HepG2 (cell line): ENCODE measurements at regions not wholly inside any gene's neighbourhood (a gene's known extent, or its start where the extent isn't known, plus 50 kb on each side); places are given as distances from the start of the nearest gene placed in this dataset.

Experiments used
- ATAC-seq: fragments of 200-7000 bp; cut with Tn5 transposase; 3 replicates; pipeline ENCODE4 v1.9.1; 2020; ENCODE audit warnings: mild to moderate bottlenecking, moderate library complexity
- BruUV-seq: library from RNA; stranded (reverse); fragments of 400-500 nt; replicated peaks from 2 replicates; lab custom pipeline; 2021; lab: Mats Ljungman, UMichigan
- CTCF ChIA-PET: fragments of 300-600 bp; formaldehyde crosslinking; extraction: SDS; loops from one replicate; lab custom pipeline; 2021; ENCODE audit warnings: low total read pairs, inconsistent platforms, low intra/inter-chr PET ratio; lab: Yijun Ruan, JAX
- POLR2A ChIA-PET: fragments of 350-600 bp; sonication (Branson Sonifier 250); formaldehyde crosslinking; loops from one replicate; lab custom pipeline; 2020; ENCODE audit warnings: antibody characterized with exemption, inconsistent platforms; lab: Yijun Ruan, JAX
- DNase-seq: peaks from one replicate; pipeline ENCODE4 v3.0.0-alpha.2; 2015; ENCODE audit warnings: low spot score
- FAIRE-seq: peaks from 3 replicates; lab custom pipeline; 2011; peaks lifted over from hg19 to GRCh38; lab: Jason Lieb, UNC
- H2AFZ ChIP-seq: one replicate; pipeline ENCODE4 v1.6.1; 2011; ENCODE audit warnings: low read length, inconsistent platforms
- H3K27ac ChIP-seq: fragments of 300-600 bp; 3 replicates; pipeline ENCODE4 v1.8.0; 2011; ENCODE audit warnings: mixed run types, mild to moderate bottlenecking, mixed read lengths, low read length, inconsistent platforms; ENCODE audit not compliant: insufficient read depth; ENCODE audit errors: extremely low read length
- H3K27me3 ChIP-seq, 2 experiments: fragments of 200-600 bp in 1 of 2; 2 replicates in 1 of 2; 3 replicates in 1 of 2; pipeline versions ENCODE4 v1.6.0 to v1.8.0; 2011; ENCODE audit warnings: low read length in 2 of 2, mild to moderate bottlenecking in 2 of 2, moderate library complexity in 2 of 2, inconsistent platforms in 1 of 2; ENCODE audit not compliant: insufficient read depth in 2 of 2, control insufficient read depth in 1 of 2
- H3K36me3 ChIP-seq, 2 experiments: fragments of 200-600 bp in 1 of 2; replicated peaks in 1 of 2; 2 replicates in 1 of 2; 3 replicates in 1 of 2; pipeline versions ENCODE4 v1.5.1 to v1.8.0; 2011; ENCODE audit warnings: low read length in 2 of 2, inconsistent platforms in 1 of 2; ENCODE audit not compliant: insufficient read depth in 2 of 2, control insufficient read depth in 1 of 2
- H3K4me1 ChIP-seq: 2 replicates; pipeline ENCODE4 v1.5.1; 2012; ENCODE audit warnings: low read length, inconsistent platforms; ENCODE audit not compliant: insufficient read depth
- H3K4me2 ChIP-seq: 2 replicates; pipeline ENCODE4 v1.6.0; 2011; ENCODE audit warnings: low read depth, low read length, inconsistent platforms
- H3K4me3 ChIP-seq, 3 experiments: fragments of 200-600 bp in 1 of 3; sonication (generic), shearing (Covaris generic) in 1 of 3; replicated peaks in 1 of 3; 2 replicates each; pipeline ENCODE4 v1.5.1; 2011 to 2016; ENCODE audit warnings: low read length in 3 of 3, inconsistent platforms in 2 of 3, low read depth in 2 of 3, mild to moderate bottlenecking in 2 of 3, control low read depth in 1 of 3, mixed read lengths in 1 of 3; ENCODE audit not compliant: insufficient read depth in 1 of 3
- H3K79me2 ChIP-seq: one replicate; pipeline ENCODE4 v1.6.1; 2011; ENCODE audit warnings: low read length, inconsistent platforms; ENCODE audit not compliant: insufficient read depth
- H3K9ac ChIP-seq: 2 replicates; pipeline ENCODE4 v1.6.0; 2011; ENCODE audit warnings: mild to moderate bottlenecking, low read depth, low read length, inconsistent platforms; ENCODE audit not compliant: insufficient read depth
- H3K9me3 ChIP-seq: 2 replicates; pipeline ENCODE4 v1.5.1; 2012; ENCODE audit warnings: mild to moderate bottlenecking, low read length
- H4K20me1 ChIP-seq: 2 replicates; pipeline ENCODE4 v1.6.0; 2011; ENCODE audit warnings: inconsistent platforms, mild to moderate bottlenecking, low read length, moderate library complexity; ENCODE audit not compliant: insufficient read depth
- CBX5 ChIP-seq: sonication (generic); formaldehyde crosslinking; IDR thresholded peaks from 2 replicates; pipeline ENCODE4 v1.4.0; 2020; ENCODE audit warnings: missing genetic modification reagents, borderline replicate concordance
- HNRNPUL1 ChIP-seq: fragments of 200-400 bp; formaldehyde crosslinking; IDR thresholded peaks from 2 replicates; pipeline ENCODE4 v1.6.1; 2017; ENCODE audit warnings: low read depth, mild to moderate bottlenecking, low read length, moderate library complexity
- MZF1 ChIP-seq: sonication (generic); formaldehyde crosslinking; IDR thresholded peaks from 2 replicates; pipeline ENCODE4 v1.8.1; 2023; ENCODE audit warnings: mild to moderate bottlenecking, missing genetic modification reagents, borderline replicate concordance
- PCBP1 ChIP-seq: fragments of 200-400 bp; formaldehyde crosslinking; IDR thresholded peaks from 2 replicates; pipeline ENCODE4 v1.6.1; 2017; ENCODE audit warnings: mild to moderate bottlenecking, low read depth, low read length, borderline replicate concordance
- PHF8 ChIP-seq: sonication (generic); formaldehyde crosslinking; IDR thresholded peaks from 2 replicates; pipeline ENCODE4 v1.5.0; 2020; ENCODE audit warnings: missing genetic modification reagents
- ZNF556 ChIP-seq: sonication (generic); formaldehyde crosslinking; IDR thresholded peaks from 2 replicates; pipeline ENCODE4 v1.4.0; 2020; ENCODE audit warnings: mild to moderate bottlenecking, missing genetic modification reagents, borderline replicate concordance
- ZNF777 ChIP-seq: sonication (generic); formaldehyde crosslinking; IDR thresholded peaks from 2 replicates; pipeline ENCODE4 v1.4.0; 2020; ENCODE audit warnings: missing genetic modification reagents
- WGBS: methylation state at CpG from one replicate; pipeline ENCODE4 v1.1.6; 2017; ENCODE audit warnings: low lambda C conversion rate; 5-methylcytosine and 5-hydroxymethylcytosine counted together
- in situ Hi-C: cut with HindIII; loops from 2 replicates; pipeline ENCODE4 v1.10.0; 2017; ENCODE audit warnings: low pct_unique_long_range_greater_than_20kb; ENCODE audit not compliant: extremely low pct_ligation_motif_present
- intact Hi-C: fragments of 100-400 bp; cut with micrococcal nuclease; formaldehyde crosslinking; loops from one replicate; pipeline ENCODE4 v1.10.0; 2022; ENCODE audit not compliant: unreplicated experiment
- TF ChIP-seq, protein P1 (sequence below): sonication (generic); formaldehyde crosslinking; IDR thresholded peaks from 2 replicates; pipeline ENCODE4 v1.5.0; 2020; ENCODE audit warnings: mild to moderate bottlenecking, low read depth, missing genetic modification reagents, borderline replicate concordance
- TF ChIP-seq, protein P2 (sequence below), 2 experiments: sonication (generic) in 1 of 2; formaldehyde crosslinking in 1 of 2; IDR thresholded peaks; 2 replicates each; pipeline versions ENCODE4 v1.4.0 to v1.6.1; 2016 to 2020; ENCODE audit warnings: borderline replicate concordance in 1 of 2, low read depth in 1 of 2, mild to moderate bottlenecking in 1 of 2, missing genetic modification reagents in 1 of 2

DNA sequence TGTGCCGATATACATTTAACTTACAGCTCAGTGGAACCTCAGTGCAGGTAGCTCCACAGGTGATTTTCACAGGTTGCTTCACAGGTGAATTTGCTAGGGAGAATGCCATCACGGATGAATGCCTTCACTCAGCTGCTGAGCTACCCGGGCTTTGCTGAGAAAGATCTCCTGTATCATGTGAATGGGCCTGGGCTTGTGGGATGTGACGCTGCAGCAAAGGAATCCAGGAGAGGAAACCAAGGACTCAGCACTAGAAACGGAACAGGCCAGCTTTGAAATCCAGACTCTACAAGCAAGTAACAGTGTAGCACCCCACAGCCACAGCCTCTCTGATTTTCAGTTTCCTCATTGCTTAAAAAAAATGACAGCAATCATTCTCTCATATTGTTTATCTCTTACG is 271.4 kb upstream of the MAF start:
- no peaks in the 10 kb centered on the region for H3K36me3 ChIP-seq
- H3K27ac ChIP-seq: no peak overlapping the region
- BruUV-seq: no TSS peak
- no peak overlapping the region for H3K4me3 ChIP-seq
- no peaks in the 10 kb centered on the region for H3K79me2 ChIP-seq
- FAIRE-seq (no peak), ATAC-seq (no peak), DNase-seq (no peak)
- H3K9me3 ChIP-seq: no peaks in the 10 kb centered on the region
- no peak overlapping the region for H3K4me2 ChIP-seq
- in situ Hi-C loops (no loop called here), intact Hi-C loops (no loop called here)
- ChIA-PET POLR2A (no interaction called here), CTCF (no interaction called here)
- WGBS: 51% methylated on average over 6 of the region's 6 CpGs
- no peak overlapping the region for H2AFZ ChIP-seq
- no peaks in the 10 kb centered on the region for H3K4me1 ChIP-seq
- no peaks in the 10 kb centered on the region for H3K27me3 ChIP-seq
- TF ChIP-seq, protein P1, sequence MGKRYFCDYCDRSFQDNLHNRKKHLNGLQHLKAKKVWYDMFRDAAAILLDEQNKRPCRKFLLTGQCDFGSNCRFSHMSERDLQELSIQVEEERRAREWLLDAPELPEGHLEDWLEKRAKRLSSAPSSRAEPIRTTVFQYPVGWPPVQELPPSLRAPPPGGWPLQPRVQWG (CRISPR knock-in tag): no peak
- TF ChIP-seq MZF1 (CRISPR knock-in tag) (no peak), PCBP1 (no peak), PHF8 (no peak), ZNF777 (CRISPR knock-in tag) (no peak), CBX5 (CRISPR knock-in tag) (no peak), ZNF556 (no peak), HNRNPUL1 (no peak)
- TF ChIP-seq, protein P2, sequence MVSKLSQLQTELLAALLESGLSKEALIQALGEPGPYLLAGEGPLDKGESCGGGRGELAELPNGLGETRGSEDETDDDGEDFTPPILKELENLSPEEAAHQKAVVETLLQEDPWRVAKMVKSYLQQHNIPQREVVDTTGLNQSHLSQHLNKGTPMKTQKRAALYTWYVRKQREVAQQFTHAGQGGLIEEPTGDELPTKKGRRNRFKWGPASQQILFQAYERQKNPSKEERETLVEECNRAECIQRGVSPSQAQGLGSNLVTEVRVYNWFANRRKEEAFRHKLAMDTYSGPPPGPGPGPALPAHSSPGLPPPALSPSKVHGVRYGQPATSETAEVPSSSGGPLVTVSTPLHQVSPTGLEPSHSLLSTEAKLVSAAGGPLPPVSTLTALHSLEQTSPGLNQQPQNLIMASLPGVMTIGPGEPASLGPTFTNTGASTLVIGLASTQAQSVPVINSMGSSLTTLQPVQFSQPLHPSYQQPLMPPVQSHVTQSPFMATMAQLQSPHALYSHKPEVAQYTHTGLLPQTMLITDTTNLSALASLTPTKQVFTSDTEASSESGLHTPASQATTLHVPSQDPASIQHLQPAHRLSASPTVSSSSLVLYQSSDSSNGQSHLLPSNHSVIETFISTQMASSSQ (IDR thresholded peaks at IDR 0.05; ENCODE audit: low read depth): no peak
- TF ChIP-seq, protein P2 (CRISPR knock-in tag; IDR thresholded peaks at IDR 0.05; ENCODE audit: borderline replicate concordance): no peak
- no peaks in the 10 kb centered on the region for H4K20me1 ChIP-seq
- H3K9ac ChIP-seq: no peak overlapping the region
